GM13976 (cell line): ENCODE measurements at regions not wholly inside any gene's neighbourhood (a gene's known extent, or its start where the extent isn't known, plus 50 kb on each side); places are given as distances from the start of the nearest gene placed in this dataset.

Source experiments
- DNase-seq: peaks from one replicate; pipeline ENCODE4 v3.0.0; 2012; ENCODE audit warnings: low spot score
- in situ Hi-C: fragments of 300-500 bp; cut with MboI; formaldehyde crosslinking; loops from one replicate; pipeline ENCODE4 v1.12.0; 2022; ENCODE audit warnings: low sequenced_read_pairs, mixed read lengths, inconsistent platforms; ENCODE audit not compliant: unreplicated experiment
- TF ChIP-seq, protein P1 (sequence below): IDR thresholded peaks from 2 replicates; pipeline ENCODE4 v1.5.1; 2012; ENCODE audit warnings: borderline replicate concordance, mild to moderate bottlenecking; ENCODE audit not compliant: insufficient read depth; ENCODE audit errors: extremely low read depth, missing control alignments, control extremely low read depth

GRCh38 chr9:38146844-38147243, 77.8 kb upstream of the SHB start:
- no peak for DNase-seq
- TF ChIP-seq, protein P1, sequence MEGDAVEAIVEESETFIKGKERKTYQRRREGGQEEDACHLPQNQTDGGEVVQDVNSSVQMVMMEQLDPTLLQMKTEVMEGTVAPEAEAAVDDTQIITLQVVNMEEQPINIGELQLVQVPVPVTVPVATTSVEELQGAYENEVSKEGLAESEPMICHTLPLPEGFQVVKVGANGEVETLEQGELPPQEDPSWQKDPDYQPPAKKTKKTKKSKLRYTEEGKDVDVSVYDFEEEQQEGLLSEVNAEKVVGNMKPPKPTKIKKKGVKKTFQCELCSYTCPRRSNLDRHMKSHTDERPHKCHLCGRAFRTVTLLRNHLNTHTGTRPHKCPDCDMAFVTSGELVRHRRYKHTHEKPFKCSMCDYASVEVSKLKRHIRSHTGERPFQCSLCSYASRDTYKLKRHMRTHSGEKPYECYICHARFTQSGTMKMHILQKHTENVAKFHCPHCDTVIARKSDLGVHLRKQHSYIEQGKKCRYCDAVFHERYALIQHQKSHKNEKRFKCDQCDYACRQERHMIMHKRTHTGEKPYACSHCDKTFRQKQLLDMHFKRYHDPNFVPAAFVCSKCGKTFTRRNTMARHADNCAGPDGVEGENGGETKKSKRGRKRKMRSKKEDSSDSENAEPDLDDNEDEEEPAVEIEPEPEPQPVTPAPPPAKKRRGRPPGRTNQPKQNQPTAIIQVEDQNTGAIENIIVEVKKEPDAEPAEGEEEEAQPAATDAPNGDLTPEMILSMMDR, result no peak
- in situ Hi-C loops, result loop anchor here (10.0 kb wide), 1 partner anchor 58 kb away; no protein-coding TSS in a partner anchor

DNA sequence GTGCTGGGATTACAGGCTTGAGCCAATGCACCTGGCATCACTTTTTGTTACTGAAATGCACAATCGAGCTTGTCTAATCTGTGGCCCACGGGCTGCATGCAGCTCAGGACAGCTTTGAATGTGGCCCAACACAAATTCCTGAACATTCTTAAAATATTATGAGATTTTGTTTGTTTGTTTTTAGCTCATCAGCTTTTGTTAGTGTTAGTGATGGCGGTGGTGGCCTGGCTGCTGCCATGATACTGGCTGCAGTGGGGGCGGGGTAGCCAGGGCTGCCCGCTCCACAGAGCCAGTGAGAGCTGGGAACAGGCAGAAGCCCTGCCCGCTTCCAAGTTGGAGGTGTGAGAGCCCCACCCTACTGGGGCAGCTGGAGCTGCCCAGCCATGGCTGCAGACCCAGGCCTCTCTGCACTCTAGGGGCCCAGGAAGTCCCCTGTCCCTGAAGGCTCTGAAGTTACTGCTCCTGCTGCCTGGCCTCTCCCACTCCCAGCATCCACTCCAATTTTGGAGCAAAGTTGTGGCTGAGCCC, 76.6 kb upstream of the SHB start:
- DNase-seq, result no peak
- TF ChIP-seq, protein P1, result no peak
- in situ Hi-C loops, result loop anchor here (10.0 kb wide), 1 partner anchor 59 kb away; no protein-coding TSS in a partner anchor

DNA sequence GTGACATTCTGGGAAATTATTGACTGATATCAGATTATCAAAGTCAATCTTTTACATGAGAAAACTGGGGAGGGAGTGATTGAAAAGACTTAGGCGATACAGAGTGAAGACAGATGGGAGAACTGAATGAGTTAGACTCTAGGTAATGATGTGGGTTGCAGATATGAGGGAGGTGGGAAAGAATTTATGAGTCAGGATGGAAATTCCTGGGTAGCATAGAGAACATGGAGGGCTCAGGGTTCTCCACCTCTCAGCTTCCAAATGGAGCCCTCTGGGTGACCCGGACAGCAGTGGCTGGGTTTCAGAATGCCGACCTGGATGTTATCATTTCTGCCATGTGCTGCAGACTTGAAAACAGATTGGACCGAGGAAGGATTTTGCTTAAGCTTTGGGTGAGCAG, 75.4 kb upstream of the SHB start:
- DNase-seq, result no peak
- TF ChIP-seq, protein P1, result no peak
- in situ Hi-C loops, result loop anchor here (10.0 kb wide), 1 partner anchor 60 kb away; no protein-coding TSS in a partner anchor

- in situ Hi-C loops, result loop anchor here (10.0 kb wide), 1 partner anchor 63 kb away; no protein-coding TSS in a partner anchor
- no peak for DNase-seq
- TF ChIP-seq, protein P1, result no peak
Observed at GRCh38 chr9:38141746-38142591, 72.9 kb upstream of the SHB start.

DNA sequence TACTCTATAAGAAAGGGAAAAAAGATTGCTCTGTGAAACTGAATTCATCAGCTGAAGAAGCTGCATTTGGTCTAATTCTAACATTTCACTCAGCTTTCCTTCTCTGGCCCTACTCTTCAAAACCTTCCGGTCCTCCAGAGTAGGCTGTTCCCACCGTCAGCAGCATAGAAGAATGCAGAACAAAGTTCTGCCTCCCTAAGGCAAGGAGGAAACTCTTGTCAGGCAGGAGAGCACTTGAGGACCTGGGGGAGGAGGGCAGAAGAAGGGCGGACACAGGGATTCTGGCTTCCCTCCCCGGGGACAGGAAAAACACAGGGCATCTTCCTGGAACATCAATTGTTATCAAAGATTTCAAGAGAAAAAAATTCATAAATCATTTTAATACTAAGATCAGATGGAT, 69.2 kb upstream of the SHB start:
- TF ChIP-seq, protein P1, result no peak
- DNase-seq, result no peak
- in situ Hi-C loops, result no loop called here

DNA sequence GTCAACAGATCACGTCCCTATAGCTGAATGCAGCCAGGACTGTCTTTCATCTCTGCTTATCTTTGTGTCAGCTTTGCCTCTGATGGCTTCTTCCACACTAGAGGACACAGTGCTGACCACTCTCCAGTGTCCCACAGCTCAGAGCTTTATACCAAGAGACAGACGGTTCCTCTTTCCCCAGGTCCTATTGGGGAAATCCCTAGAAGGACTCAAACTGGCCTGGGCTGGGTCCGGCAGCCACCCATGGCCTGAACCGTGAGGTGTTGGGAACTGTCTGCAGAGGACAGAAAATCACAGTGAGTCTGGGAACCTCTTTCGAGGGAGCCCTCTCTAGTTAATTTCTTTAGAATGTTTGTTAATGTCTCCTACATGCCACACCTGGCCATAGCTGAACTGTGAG, 68.3 kb upstream of the SHB start:
- no peak for DNase-seq
- TF ChIP-seq, protein P1, result no peak
- in situ Hi-C loops, result no loop called here
